SJCRH30 (cell line): ENCODE measurements at regions not wholly inside any gene's neighbourhood (a gene's known extent, or its start where the extent isn't known, plus 50 kb on each side); places are given as distances from the start of the nearest gene placed in this dataset.

Source experiments
- DNase-seq, 2 experiments: peaks; one replicate each; pipeline ENCODE4 v3.0.0-alpha.2; 2015 to 2020
- H3K27ac ChIP-seq: fragments of 250-450 bp; sonication (Bioruptor Pico); 2 replicates; pipeline ENCODE4 v1.5.1; 2020; ENCODE audit warnings: mild to moderate bottlenecking, moderate library complexity
- H3K27me3 ChIP-seq: fragments of 250-450 bp; sonication (Bioruptor Pico); 2 replicates; pipeline ENCODE4 v1.5.1; 2020; ENCODE audit warnings: mild to moderate bottlenecking, moderate library complexity
- H3K36me3 ChIP-seq: fragments of 250-450 bp; sonication (Bioruptor Pico); 2 replicates; pipeline ENCODE4 v1.5.1; 2020; ENCODE audit warnings: mild to moderate bottlenecking, moderate library complexity
- H3K4me1 ChIP-seq: fragments of 250-450 bp; sonication (Bioruptor Pico); 2 replicates; pipeline ENCODE4 v1.5.1; 2020; ENCODE audit warnings: mild to moderate bottlenecking, moderate library complexity
- H3K4me3 ChIP-seq: fragments of 250-450 bp; sonication (Bioruptor Pico); 2 replicates; pipeline ENCODE4 v1.5.1; 2020; ENCODE audit warnings: mild to moderate bottlenecking, moderate library complexity
- H3K9me3 ChIP-seq: fragments of 250-450 bp; sonication (Bioruptor Pico); replicated peaks from 2 replicates; pipeline ENCODE4 v1.5.1; 2020; ENCODE audit warnings: mild to moderate bottlenecking, moderate library complexity

- Histone ChIP-seq H3K27me3 (no peaks in the 10 kb centered on the region), H3K27ac (no peak overlapping the region), H3K36me3 (no peaks in the 10 kb centered on the region), H3K4me3 (no peak overlapping the region), H3K9me3 (no peaks in the 10 kb centered on the region), H3K4me1 (no peaks in the 10 kb centered on the region)
- DNase-seq, result no peak
These were observed 846.0 kb downstream of the FAM181B start for GRCh38 chr11:81887671-81888070.

- Histone ChIP-seq H3K36me3 (no peaks in the 10 kb centered on the region), H3K27me3 (no peaks in the 10 kb centered on the region), H3K27ac (no peak overlapping the region), H3K9me3 (no peaks in the 10 kb centered on the region), H3K4me1 (no peaks in the 10 kb centered on the region), H3K4me3 (no peak overlapping the region)
- DNase-seq, result no peak
These were observed 847.1 kb downstream of the FAM181B start for GRCh38 chr11:81886406-81887075.

- H3K27me3 ChIP-seq, result no peaks in the 10 kb centered on the region
- H3K27ac ChIP-seq, result no peak overlapping the region
- DNase-seq, result no peak
- H3K36me3 ChIP-seq, result no peaks in the 10 kb centered on the region
- H3K9me3 ChIP-seq, result no peaks in the 10 kb centered on the region
- no peak overlapping the region for H3K4me3 ChIP-seq
- H3K4me1 ChIP-seq, result no peaks in the 10 kb centered on the region
These were observed 859.0 kb downstream of the FAM181B start for GRCh38 chr11:81874635-81875034.

GRCh38 chr11:81870815-81871214 lies 862.8 kb downstream of the FAM181B start:
- no peaks in the 10 kb centered on the region for H3K4me1 ChIP-seq
- no peak for DNase-seq
- H3K4me3 ChIP-seq, result no peak overlapping the region
- no peaks in the 10 kb centered on the region for H3K9me3 ChIP-seq
- no peaks in the 10 kb centered on the region for H3K36me3 ChIP-seq
- H3K27me3 ChIP-seq, result no peaks in the 10 kb centered on the region
- no peak overlapping the region for H3K27ac ChIP-seq

- Histone ChIP-seq H3K27ac (no peak overlapping the region), H3K27me3 (no peaks in the 10 kb centered on the region), H3K4me1 (no peaks in the 10 kb centered on the region), H3K4me3 (no peak overlapping the region), H3K9me3 (no peaks in the 10 kb centered on the region), H3K36me3 (no peaks in the 10 kb centered on the region)
- no peak for DNase-seq
These were observed 863.6 kb downstream of the FAM181B start for GRCh38 chr11:81870066-81870412.

GRCh38 chr11:81869351-81870065 lies 864.2 kb downstream of the FAM181B start:
- no peak for DNase-seq
- Histone ChIP-seq H3K36me3 (no peaks in the 10 kb centered on the region), H3K27ac (no peak overlapping the region), H3K4me3 (no peak overlapping the region), H3K9me3 (no peaks in the 10 kb centered on the region), H3K27me3 (no peaks in the 10 kb centered on the region), H3K4me1 (no peaks in the 10 kb centered on the region)

- Histone ChIP-seq H3K9me3 (no peaks in the 10 kb centered on the region), H3K27ac (no peak overlapping the region), H3K4me3 (no peak overlapping the region), H3K27me3 (no peaks in the 10 kb centered on the region), H3K4me1 (no peaks in the 10 kb centered on the region), H3K36me3 (no peaks in the 10 kb centered on the region)
- DNase-seq, result no peak
These were observed 866.8 kb downstream of the FAM181B start for GRCh38 chr11:81866896-81867295.

- H3K36me3 ChIP-seq, result no peaks in the 10 kb centered on the region
- no peak overlapping the region for H3K27ac ChIP-seq
- no peak overlapping the region for H3K4me3 ChIP-seq
- H3K4me1 ChIP-seq, result no peaks in the 10 kb centered on the region
- H3K27me3 ChIP-seq, result no peaks in the 10 kb centered on the region
- DNase-seq, result no peak
- H3K9me3 ChIP-seq, result no peaks in the 10 kb centered on the region
These were observed 876.3 kb downstream of the FAM181B start for GRCh38 chr11:81857386-81857785.

- no peak for DNase-seq
- H3K27me3 ChIP-seq, result no peaks in the 10 kb centered on the region
- no peaks in the 10 kb centered on the region for H3K36me3 ChIP-seq
These were observed 879.9 kb downstream of the FAM181B start for GRCh38 chr11:81853791-81854190.

GRCh38 chr11:81852896-81853295 lies 880.8 kb downstream of the FAM181B start:
- DNase-seq, result no peak
- no peaks in the 10 kb centered on the region for H3K27me3 ChIP-seq
- no peaks in the 10 kb centered on the region for H3K4me1 ChIP-seq
- no peak overlapping the region for H3K27ac ChIP-seq
- no peaks in the 10 kb centered on the region for H3K9me3 ChIP-seq
- H3K36me3 ChIP-seq, result no peaks in the 10 kb centered on the region
- H3K4me3 ChIP-seq, result no peak overlapping the region

More at GRCh38 chr11:81853791-81854190, 879.9 kb downstream of the FAM181B start:
- Histone ChIP-seq H3K4me3 (no peak overlapping the region), H3K27ac (no peak overlapping the region), H3K4me1 (no peaks in the 10 kb centered on the region), H3K9me3 (no peaks in the 10 kb centered on the region)

- Histone ChIP-seq H3K4me3 (no peak overlapping the region), H3K27me3 (no peaks in the 10 kb centered on the region), H3K27ac (no peak overlapping the region), H3K9me3 (no peaks in the 10 kb centered on the region), H3K36me3 (no peaks in the 10 kb centered on the region), H3K4me1 (no peaks in the 10 kb centered on the region)
- peak in 1 of 2 experiments; percentile 1 for DNase-seq
These were observed 893.3 kb downstream of the FAM181B start for GRCh38 chr11:81840380-81840779.

GRCh38 chr11:81839976-81840375 lies 893.7 kb downstream of the FAM181B start:
- H3K4me3 ChIP-seq, result no peak overlapping the region
- no peak for DNase-seq
- no peaks in the 10 kb centered on the region for H3K36me3 ChIP-seq
- no peak overlapping the region for H3K27ac ChIP-seq
- no peaks in the 10 kb centered on the region for H3K4me1 ChIP-seq
- H3K27me3 ChIP-seq, result no peaks in the 10 kb centered on the region
- no peaks in the 10 kb centered on the region for H3K9me3 ChIP-seq

- H3K9me3 ChIP-seq, result no peaks in the 10 kb centered on the region
- no peak for DNase-seq
- H3K4me1 ChIP-seq, result no peaks in the 10 kb centered on the region
- H3K27me3 ChIP-seq, result no peaks in the 10 kb centered on the region
- H3K27ac ChIP-seq, result no peak overlapping the region
- no peaks in the 10 kb centered on the region for H3K36me3 ChIP-seq
- no peak overlapping the region for H3K4me3 ChIP-seq
These were observed 894.6 kb downstream of the FAM181B start for GRCh38 chr11:81839016-81839415.

- Histone ChIP-seq H3K4me1 (no peaks in the 10 kb centered on the region), H3K27me3 (no peaks in the 10 kb centered on the region), H3K9me3 (no peaks in the 10 kb centered on the region), H3K27ac (no peak overlapping the region), H3K36me3 (no peaks in the 10 kb centered on the region), H3K4me3 (no peak overlapping the region)
- DNase-seq, result no peak
These were observed 903.7 kb downstream of the FAM181B start for GRCh38 chr11:81829976-81830375.

GRCh38 chr11:81825346-81825745 lies 908.3 kb downstream of the FAM181B start:
- H3K36me3 ChIP-seq, result no peaks in the 10 kb centered on the region; the same call in 1 of the 2 replicates
- no peaks in the 10 kb centered on the region for H3K4me1 ChIP-seq
- no peaks in the 10 kb centered on the region for H3K27me3 ChIP-seq
- no peaks in the 10 kb centered on the region for H3K9me3 ChIP-seq
- DNase-seq, result no peak
- H3K27ac ChIP-seq, result no peak overlapping the region
- H3K4me3 ChIP-seq, result no peak overlapping the region

- Histone ChIP-seq H3K4me1 (no peaks in the 10 kb centered on the region), H3K9me3 (no peaks in the 10 kb centered on the region), H3K4me3 (no peak overlapping the region), H3K36me3 (no peaks in the 10 kb centered on the region; the same call in 1 of the 2 replicates), H3K27ac (no peak overlapping the region), H3K27me3 (no peaks in the 10 kb centered on the region)
- DNase-seq, result no peak
These were observed 914.2 kb downstream of the FAM181B start for GRCh38 chr11:81819462-81819861.
